Activated CD4-positive, alpha-beta T cell treated with anti-CD3 and anti-CD28 coated beads, Interleukin-2, amount 50 U/mL, for 1 hour (primary cell): ENCODE measurements at regions not wholly inside any gene's neighbourhood (a gene's known extent, or its start where the extent isn't known, plus 50 kb on each side); places are given as distances from the start of the nearest gene placed in this dataset.

Experiments
- DNase-seq: peaks from one replicate; pipeline ENCODE4 v3.0.0-alpha.2; 2020

- DNase-seq: no peak
Observed at GRCh38 chr4:19774690-19775256, 476.9 kb upstream of the SLIT2 start.

GRCh38 chr4:19772581-19772980, 479.1 kb upstream of the SLIT2 start:
- no peak for DNase-seq

- DNase-seq: no peak
Observed at GRCh38 chr4:19756661-19757060, 495.0 kb upstream of the SLIT2 start.

GRCh38 chr4:19752599-19752998, 499.1 kb upstream of the SLIT2 start:
- DNase-seq: no peak

- DNase-seq: no peak
Observed at GRCh38 chr4:19748519-19749479, 502.9 kb upstream of the SLIT2 start.

GRCh38 chr4:19746377-19746776, 505.3 kb upstream of the SLIT2 start:
- no peak for DNase-seq

- no peak for DNase-seq
Observed at GRCh38 chr4:19743115-19743638, 508.5 kb upstream of the SLIT2 start.

GRCh38 chr4:19739101-19739651, 512.5 kb upstream of the SLIT2 start:
- no peak for DNase-seq

GRCh38 chr4:19736968-19737756, 514.5 kb upstream of the SLIT2 start:
- no peak for DNase-seq

- no peak for DNase-seq
Observed at GRCh38 chr4:19735012-19735411, 516.7 kb upstream of the SLIT2 start.

GRCh38 chr4:19729886-19730651, 521.6 kb upstream of the SLIT2 start:
- DNase-seq: no peak

GRCh38 chr4:19728773-19729172, 522.9 kb upstream of the SLIT2 start:
- no peak for DNase-seq

GRCh38 chr4:19727141-19727540, 524.6 kb upstream of the SLIT2 start:
- no peak for DNase-seq

GRCh38 chr4:19725130-19725529, 526.6 kb upstream of the SLIT2 start:
- DNase-seq: no peak

GRCh38 chr4:19722404-19722803, 529.3 kb upstream of the SLIT2 start:
- no peak for DNase-seq

GRCh38 chr4:19721587-19721986, 530.1 kb upstream of the SLIT2 start:
- no peak for DNase-seq

- DNase-seq: no peak
Observed at GRCh38 chr4:19720610-19721009, 531.1 kb upstream of the SLIT2 start.

- no peak for DNase-seq
Observed at GRCh38 chr4:19720190-19720589, 531.5 kb upstream of the SLIT2 start.

- no peak for DNase-seq
Observed at GRCh38 chr4:19711871-19712270, 539.8 kb upstream of the SLIT2 start.

GRCh38 chr4:19707876-19708275, 543.8 kb upstream of the SLIT2 start:
- DNase-seq: no peak

- no peak for DNase-seq
Observed at GRCh38 chr4:19703391-19703790, 548.3 kb upstream of the SLIT2 start.

GRCh38 chr4:19700992-19701391, 550.7 kb upstream of the SLIT2 start:
- DNase-seq: no peak
